Suprapubic skin (tissue), 4 donors: ENCODE measurements at regions not wholly inside any gene's neighbourhood (a gene's known extent, or its start where the extent isn't known, plus 50 kb on each side); places are given as distances from the start of the nearest gene placed in this dataset.

ENCODE experiments used
- DNase-seq, 2 donors: peaks; one replicate each; pipeline ENCODE4 v3.0.0-alpha.2; 2019; ENCODE audit warnings: low spot score in 2 of 2
- H3K27ac ChIP-seq: fragments of 200-600 bp; sonication (generic); one replicate; pipeline ENCODE4 v1.5.1; 2019
- H3K27me3 ChIP-seq: fragments of 200-600 bp; sonication (generic); one replicate; pipeline ENCODE4 v1.5.1; 2019
- H3K36me3 ChIP-seq: fragments of 200-600 bp; sonication (generic); one replicate; pipeline ENCODE4 v1.5.1; 2019
- H3K4me1 ChIP-seq: fragments of 200-600 bp; sonication (generic); one replicate; pipeline ENCODE4 v1.5.1; 2019
- H3K4me3 ChIP-seq: fragments of 200-600 bp; sonication (generic); one replicate; pipeline ENCODE4 v1.5.1; 2019; ENCODE audit warnings: mild to moderate bottlenecking
- H3K9me3 ChIP-seq: fragments of 200-600 bp; sonication (generic); one replicate; pipeline ENCODE4 v1.5.1; 2019
- EP300 ChIP-seq: sonication (generic); formaldehyde crosslinking; IDR thresholded peaks from one replicate; pipeline ENCODE4 v1.6.1; 2017; ENCODE audit warnings: antibody characterized with exemption
- POLR2A ChIP-seq, 2 donors: fragments of 450-650 bp; IDR thresholded peaks; one replicate each; pipeline ENCODE4 v1.6.1; 2017; ENCODE audit warnings: antibody characterized with exemption in 2 of 2, mild to moderate bottlenecking in 2 of 2, moderate library complexity in 2 of 2
- POLR2AphosphoS5 ChIP-seq, 3 donors: sonication (generic); formaldehyde crosslinking; IDR thresholded peaks; one replicate each; pipeline ENCODE4 v1.6.1; 2017; ENCODE audit warnings: antibody characterized with exemption in 3 of 3
- WGBS: methylation state at CpG from one replicate; pipeline ENCODE4 v1.1.5; 2018; 5-methylcytosine and 5-hydroxymethylcytosine counted together
- TF ChIP-seq, protein P1 (sequence below), 2 donors: fragments of 200-600 bp in 1 of 2; fragments of 450-650 bp in 1 of 2; sonication (generic) in 1 of 2; IDR thresholded peaks; one replicate each; pipeline ENCODE4 v1.5.1; 2016 to 2019; ENCODE audit warnings: antibody characterized with exemption in 2 of 2, mild to moderate bottlenecking in 1 of 2, moderate library complexity in 1 of 2

DNA sequence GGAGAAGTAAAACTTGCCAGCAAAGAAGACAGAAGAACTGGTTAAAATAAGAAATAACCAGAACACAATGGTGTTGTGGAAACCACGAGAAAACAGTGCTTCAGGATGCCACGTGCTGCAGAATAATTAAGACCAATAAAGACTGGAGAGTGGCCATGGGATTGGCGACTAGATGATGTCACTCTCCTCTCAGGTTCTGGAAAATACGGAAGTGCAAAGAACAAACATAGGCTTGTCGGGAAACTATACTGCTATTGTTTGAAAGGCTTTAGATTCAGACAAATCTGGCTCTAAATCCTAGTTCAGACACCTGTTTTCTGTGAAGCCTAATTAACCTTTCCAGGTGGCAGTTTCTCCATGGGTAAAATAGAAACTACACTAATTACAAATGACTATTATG lies 138.4 kb upstream of the STXBP5 start:
- TF ChIP-seq, protein P1, sequence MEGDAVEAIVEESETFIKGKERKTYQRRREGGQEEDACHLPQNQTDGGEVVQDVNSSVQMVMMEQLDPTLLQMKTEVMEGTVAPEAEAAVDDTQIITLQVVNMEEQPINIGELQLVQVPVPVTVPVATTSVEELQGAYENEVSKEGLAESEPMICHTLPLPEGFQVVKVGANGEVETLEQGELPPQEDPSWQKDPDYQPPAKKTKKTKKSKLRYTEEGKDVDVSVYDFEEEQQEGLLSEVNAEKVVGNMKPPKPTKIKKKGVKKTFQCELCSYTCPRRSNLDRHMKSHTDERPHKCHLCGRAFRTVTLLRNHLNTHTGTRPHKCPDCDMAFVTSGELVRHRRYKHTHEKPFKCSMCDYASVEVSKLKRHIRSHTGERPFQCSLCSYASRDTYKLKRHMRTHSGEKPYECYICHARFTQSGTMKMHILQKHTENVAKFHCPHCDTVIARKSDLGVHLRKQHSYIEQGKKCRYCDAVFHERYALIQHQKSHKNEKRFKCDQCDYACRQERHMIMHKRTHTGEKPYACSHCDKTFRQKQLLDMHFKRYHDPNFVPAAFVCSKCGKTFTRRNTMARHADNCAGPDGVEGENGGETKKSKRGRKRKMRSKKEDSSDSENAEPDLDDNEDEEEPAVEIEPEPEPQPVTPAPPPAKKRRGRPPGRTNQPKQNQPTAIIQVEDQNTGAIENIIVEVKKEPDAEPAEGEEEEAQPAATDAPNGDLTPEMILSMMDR (IDR thresholded peaks at IDR 0.05), result no peak
- TF ChIP-seq POLR2A (IDR thresholded peaks at IDR 0.05) (no peak), POLR2AphosphoS5 (IDR thresholded peaks at IDR 0.05) (no peak), EP300 (no peak)
- Histone ChIP-seq H3K27me3 (no peaks in the 10 kb centered on the region), H3K4me3 (no peak overlapping the region), H3K27ac (no peak overlapping the region), H3K36me3 (no peaks in the 10 kb centered on the region), H3K9me3 (no peaks in the 10 kb centered on the region), H3K4me1 (no peaks in the 10 kb centered on the region)
- WGBS, result 70% methylated on average over 5 of the region's 5 CpGs
- DNase-seq, result no peak

DNA sequence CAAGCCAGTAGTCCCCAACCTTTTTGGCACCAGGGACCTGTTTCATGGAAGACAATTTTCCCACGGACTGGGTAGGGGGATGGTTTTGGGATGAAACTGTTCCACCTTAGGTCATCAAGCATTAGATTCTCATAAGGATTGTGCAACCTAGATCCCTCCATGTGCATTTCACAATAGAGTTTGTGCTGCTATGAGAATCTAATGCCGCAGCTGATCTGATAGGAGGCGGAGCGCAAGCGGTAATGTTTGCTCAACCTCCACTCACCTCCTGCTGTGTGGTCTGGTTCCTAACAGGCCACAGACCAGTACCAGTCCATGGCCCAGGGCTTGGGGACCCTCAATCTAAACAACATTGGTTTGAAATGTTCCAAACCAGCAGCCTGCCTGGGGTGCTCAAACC lies 137.0 kb upstream of the STXBP5 start:
- no peak for DNase-seq
- Histone ChIP-seq H3K36me3 (no peaks in the 10 kb centered on the region), H3K27me3 (no peaks in the 10 kb centered on the region), H3K4me3 (no peak overlapping the region), H3K27ac (no peak overlapping the region), H3K4me1 (no peaks in the 10 kb centered on the region), H3K9me3 (no peaks in the 10 kb centered on the region)
- WGBS, result 94% methylated on average over 5 of the region's 5 CpGs
- TF ChIP-seq, protein P1 (IDR thresholded peaks at IDR 0.05), result no peak
- TF ChIP-seq POLR2A (IDR thresholded peaks at IDR 0.05) (no peak), EP300 (no peak), POLR2AphosphoS5 (IDR thresholded peaks at IDR 0.05) (no peak)

DNA sequence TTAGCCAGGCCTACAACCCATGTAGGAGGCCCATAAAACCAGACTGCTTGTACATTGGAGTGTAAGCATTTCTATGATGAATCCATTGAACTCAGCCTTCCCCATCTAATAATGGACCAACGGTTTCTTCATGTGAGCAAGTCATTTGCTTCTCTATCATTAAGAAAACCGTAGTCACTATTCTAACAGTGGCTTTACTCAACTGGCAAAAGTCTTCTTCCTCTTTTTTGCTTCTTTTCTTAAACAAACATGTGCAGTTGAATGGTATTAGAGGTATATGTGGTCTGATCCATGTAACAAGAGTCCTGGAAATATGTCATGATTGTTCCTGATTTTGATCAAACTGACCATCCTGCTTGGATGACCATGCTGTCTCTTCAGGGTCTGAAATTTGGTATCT lies 132.4 kb upstream of the STXBP5 start:
- Histone ChIP-seq H3K27me3 (no peaks in the 10 kb centered on the region), H3K9me3 (no peaks in the 10 kb centered on the region), H3K27ac (no peak overlapping the region), H3K4me1 (no peaks in the 10 kb centered on the region), H3K4me3 (no peak overlapping the region), H3K36me3 (no peaks in the 10 kb centered on the region)
- whole genome bisulfite sequencing, result 83% methylated on average over 2 of the region's 2 CpGs
- no peak for DNase-seq
- TF ChIP-seq, protein P1 (IDR thresholded peaks at IDR 0.05), result no peak
- TF ChIP-seq POLR2A (IDR thresholded peaks at IDR 0.05) (no peak), POLR2AphosphoS5 (IDR thresholded peaks at IDR 0.05) (no peak), EP300 (no peak)

DNA sequence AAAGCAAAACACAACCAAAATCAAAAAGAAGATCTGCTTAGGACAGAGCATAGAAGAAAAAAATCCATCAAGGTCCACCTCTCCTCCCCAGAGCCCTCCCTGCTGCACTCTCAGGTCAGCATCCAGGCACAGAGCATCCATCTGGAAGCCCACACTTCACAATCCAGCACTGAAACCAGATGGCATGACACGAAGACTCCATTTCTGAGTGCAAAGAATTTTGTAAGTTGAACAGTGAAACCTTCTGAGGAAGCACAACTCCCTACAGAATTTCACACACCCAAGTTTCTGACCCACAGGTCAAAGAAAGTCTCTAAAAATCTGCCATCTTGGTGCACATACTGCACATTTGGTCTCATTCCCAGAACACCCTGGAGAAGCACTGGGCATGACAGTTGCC lies 128.8 kb upstream of the STXBP5 start:
- Histone ChIP-seq H3K9me3 (no peaks in the 10 kb centered on the region), H3K4me3 (no peak overlapping the region), H3K27ac (no peak overlapping the region), H3K36me3 (no peaks in the 10 kb centered on the region), H3K4me1 (peaks cover 19% of the 10 kb centered on the region), H3K27me3 (no peaks in the 10 kb centered on the region)
- DNase-seq, result no peak
- 72% methylated on average over 1 of the region's 1 CpG for WGBS
- TF ChIP-seq POLR2A (IDR thresholded peaks at IDR 0.05) (no peak), EP300 (no peak), POLR2AphosphoS5 (IDR thresholded peaks at IDR 0.05) (no peak)

DNA sequence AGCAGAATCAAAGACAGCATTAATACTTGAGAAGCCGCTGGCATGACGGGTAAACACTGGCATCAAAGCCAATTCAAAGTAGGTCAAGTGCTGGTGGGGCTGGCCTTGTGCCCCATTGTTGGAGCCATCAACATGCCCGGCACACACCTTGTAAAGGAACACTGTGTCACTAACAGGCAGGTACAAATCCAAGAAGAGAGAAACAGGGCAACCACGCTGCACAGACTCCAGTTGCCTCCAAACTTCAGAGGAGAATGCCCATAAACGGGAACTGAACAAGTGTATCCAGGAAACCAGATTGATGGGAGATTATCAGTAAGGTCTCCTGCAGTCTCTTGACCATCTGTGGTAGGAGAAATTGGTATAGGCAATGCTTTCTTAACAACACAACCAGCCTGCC lies 127.0 kb upstream of the STXBP5 start:
- TF ChIP-seq POLR2AphosphoS5 (IDR thresholded peaks at IDR 0.05) (no peak), POLR2A (IDR thresholded peaks at IDR 0.05) (no peak), EP300 (no peak)
- TF ChIP-seq, protein P1 (IDR thresholded peaks at IDR 0.05), result no peak
- Histone ChIP-seq H3K4me1 (peaks cover 30% of the 10 kb centered on the region), H3K27ac (peak overlapping the region; percentile 80), H3K9me3 (no peaks in the 10 kb centered on the region), H3K4me3 (no peak overlapping the region), H3K36me3 (no peaks in the 10 kb centered on the region), H3K27me3 (no peaks in the 10 kb centered on the region)
- 52% methylated on average over 5 of the region's 5 CpGs for WGBS
- peak; percentile 65 to 81 for DNase-seq

DNA sequence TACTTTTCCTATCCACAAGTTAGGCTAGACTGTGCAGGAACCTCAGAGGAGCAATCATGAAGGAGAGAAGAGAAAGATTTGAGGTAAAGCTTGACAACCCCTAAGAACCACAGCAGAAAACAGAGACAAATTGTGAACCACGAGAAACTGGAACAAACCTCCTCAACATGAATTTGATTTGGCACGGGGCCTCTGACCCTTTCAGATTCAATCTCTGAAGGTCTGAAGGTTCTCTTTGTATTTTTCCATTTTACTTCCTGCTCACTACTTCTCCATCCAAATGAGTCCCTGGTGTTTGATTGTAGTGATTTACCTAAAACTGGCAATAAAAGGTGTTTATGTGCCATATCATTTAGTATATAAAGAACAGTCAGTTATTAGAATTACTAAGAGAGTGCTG lies 126.1 kb upstream of the STXBP5 start:
- 62% methylated on average over 2 of the region's 2 CpGs for WGBS
- DNase-seq, result no peak

More for the DNA sequence above, 126.1 kb upstream of the STXBP5 start:
- Histone ChIP-seq H3K9me3 (no peaks in the 10 kb centered on the region), H3K36me3 (no peaks in the 10 kb centered on the region), H3K27ac (peak overlapping the region; percentile 80), H3K27me3 (no peaks in the 10 kb centered on the region), H3K4me1 (peaks cover 30% of the 10 kb centered on the region), H3K4me3 (no peak overlapping the region)
- TF ChIP-seq POLR2A (IDR thresholded peaks at IDR 0.05) (no peak), POLR2AphosphoS5 (IDR thresholded peaks at IDR 0.05) (no peak), EP300 (no peak)
- TF ChIP-seq, protein P1 (IDR thresholded peaks at IDR 0.05), result no peak
